Suppressor macrophage treated with lipopolysaccharide for 1 hour (primary cell): ENCODE measurements at regions not wholly inside any gene's neighbourhood (a gene's known extent, or its start where the extent isn't known, plus 50 kb on each side); places are given as distances from the start of the nearest gene placed in this dataset.
A peak's percentile ranks its signal among the peaks of the same experiment; 100 is the strongest.

Experiments
- DNase-seq, 3 donors: peaks; one replicate each; pipeline ENCODE4 v3.0.0-alpha.2; 2020 to 2022

GRCh38 chr21:43364261-43364510, 62.7 kb downstream of the SIK1 start:
- no peak for DNase-seq

DNA sequence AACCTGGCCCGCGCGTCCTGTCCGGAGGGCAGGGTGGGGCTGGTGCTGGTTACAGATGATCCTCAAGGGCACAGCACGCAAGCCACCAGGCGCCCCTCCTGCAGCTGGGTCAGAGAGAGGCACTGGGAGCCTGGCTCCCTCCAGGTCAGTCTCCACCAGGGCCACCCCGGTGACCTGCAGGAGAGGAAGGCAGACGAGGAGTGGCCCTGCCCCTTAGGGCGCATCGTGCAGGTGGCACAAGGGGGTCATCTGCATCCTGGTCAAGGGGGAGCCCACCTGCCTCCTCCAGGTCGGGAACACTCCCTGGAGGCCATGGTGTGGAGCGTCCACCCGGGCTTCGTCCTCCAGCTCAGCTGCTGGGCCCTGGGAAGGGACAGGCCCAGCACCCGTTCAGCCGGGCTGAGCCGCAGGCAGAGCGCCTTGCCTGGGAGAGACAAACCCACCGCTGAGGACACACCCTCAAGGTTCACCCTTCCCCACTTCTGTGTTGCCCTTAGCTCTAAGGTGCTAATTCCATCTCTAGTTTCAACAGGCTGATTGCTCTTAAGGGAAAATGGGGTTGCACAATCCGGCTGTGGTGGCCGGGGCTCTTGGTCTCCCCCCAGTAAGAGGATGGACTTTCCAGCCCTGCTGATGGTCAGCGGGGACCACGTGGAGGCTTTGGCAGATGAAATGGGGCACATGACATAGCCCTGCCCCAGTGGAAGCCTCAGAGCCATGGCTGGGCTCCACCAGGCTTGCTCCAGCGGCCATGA, 63.2 kb downstream of the SIK1 start:
- DNase-seq: no peak

GRCh38 chr21:43362915-43363314, 64.0 kb downstream of the SIK1 start:
- no peak for DNase-seq

DNA sequence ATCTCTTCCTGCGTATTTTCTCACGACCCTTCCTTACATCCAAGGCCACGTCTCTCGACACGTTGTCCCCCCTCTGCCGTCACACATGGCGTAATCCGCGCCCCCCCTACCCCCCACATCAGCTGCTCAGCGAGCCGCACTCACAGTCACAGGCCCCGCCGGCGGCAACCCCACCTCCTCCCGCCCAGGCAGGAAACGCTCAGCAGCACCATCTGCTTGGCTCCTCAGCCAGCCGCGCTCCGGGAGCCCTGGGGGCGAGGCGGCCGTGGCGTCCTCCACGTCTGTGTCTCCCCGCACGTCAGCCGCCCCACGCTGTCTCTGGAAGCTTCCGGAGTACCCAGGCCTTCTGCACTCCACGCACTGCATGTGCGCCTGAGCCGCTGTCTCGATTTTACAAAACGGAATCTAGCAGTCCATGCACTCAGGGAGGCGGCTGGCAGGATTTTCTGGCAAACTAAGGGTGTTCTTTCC, 64.6 kb downstream of the SIK1 start:
- peak; percentile 58 to 76 (median 66) for DNase-seq

DNA sequence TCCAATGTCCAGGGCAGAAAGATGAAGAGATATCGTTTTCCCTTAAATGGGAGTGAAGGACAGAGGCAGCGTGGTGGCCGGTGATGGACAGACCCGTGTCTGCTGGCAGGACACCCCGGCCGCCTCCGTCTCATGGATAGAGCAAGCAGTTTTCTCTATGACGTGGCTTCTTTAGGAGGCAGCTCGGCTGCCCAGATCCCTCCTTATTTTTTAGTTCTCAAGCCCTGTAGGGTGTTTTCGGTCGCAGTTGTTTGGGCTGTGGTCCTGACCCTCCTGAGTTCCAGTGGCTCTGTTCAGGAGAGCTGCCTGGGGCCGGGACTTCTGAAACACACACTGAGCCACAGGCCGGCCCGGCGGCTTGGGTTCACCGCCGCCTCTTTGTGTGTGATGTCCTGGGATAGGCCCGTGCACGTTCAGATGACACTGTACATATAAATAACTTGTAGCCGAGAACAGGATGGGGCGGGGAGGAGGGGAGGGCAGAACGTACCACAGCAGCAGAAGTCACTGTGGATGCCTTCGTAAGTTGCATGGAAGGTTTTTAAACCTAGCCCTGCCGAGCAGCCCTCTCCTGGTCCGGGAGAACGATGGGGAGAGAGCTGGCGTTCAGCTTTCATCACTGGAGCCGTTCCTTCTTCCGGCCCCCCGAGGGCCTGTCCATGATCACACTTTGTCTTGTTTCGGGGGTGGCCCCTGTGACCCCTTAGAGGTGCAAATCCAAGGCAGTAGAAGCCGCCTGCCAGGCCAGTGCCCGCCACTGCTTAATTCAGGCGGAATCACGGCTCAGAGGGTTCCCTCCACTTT, 65.2 kb downstream of the SIK1 start:
- no peak for DNase-seq

- DNase-seq: peak; percentile 21 to 48 (median 24)
These were observed 65.8 kb downstream of the SIK1 start for GRCh38 chr21:43361127-43361492.

DNA sequence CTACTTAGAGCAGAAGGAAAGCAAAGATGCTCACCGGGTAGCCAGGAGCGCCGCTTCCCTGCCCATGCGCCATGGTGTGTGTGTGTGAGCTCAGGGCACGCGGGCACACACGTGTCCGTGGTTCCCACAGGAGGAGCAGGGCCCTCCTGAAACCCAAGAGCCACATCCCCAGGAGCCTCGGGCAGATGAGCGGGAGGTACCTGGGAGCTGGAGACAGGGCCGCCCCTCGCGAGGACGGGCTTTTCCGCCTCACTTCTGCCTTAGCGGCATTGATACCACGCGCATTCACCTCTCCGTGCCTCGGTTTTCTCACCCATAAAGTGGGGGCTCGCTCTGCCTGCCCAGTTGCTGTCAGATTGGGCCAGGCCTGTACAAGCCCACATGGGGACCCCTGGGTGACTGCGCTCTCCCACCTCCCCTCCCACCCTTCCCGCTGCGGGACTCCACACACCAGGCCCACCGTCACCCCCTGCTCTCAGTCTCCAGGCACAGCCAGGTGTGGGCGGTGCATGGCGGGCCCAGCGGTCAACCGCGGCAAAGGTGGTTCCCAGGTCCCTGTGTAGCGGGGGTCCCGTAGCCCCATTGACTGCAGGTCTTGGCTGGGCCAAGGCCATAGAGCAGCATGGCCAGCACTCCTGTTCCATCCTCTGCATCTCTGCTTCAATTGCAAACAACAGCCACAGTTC, 66.3 kb downstream of the SIK1 start:
- no peak for DNase-seq

GRCh38 chr21:43358940-43359822, 67.8 kb downstream of the SIK1 start:
- DNase-seq: no peak

- DNase-seq: no peak
These were observed 69.1 kb downstream of the SIK1 start for GRCh38 chr21:43357715-43358430.

DNA sequence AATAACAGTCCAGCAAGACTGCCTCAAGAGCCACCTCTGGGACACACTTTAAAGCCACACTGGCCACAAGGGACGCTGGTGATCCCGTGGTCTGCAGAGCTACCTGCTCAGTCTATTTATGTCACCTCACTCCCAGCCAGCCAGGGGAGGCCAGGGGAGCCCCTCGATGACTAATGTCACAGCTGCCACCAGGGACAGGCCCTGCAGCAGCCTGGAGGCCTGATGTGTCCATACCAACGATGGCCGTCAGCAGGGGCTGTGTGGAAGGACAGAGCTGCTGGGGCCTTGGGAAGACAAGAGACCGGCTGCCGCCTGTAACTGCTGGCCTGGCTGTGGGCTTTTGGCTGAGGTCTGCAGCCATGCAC, 71.0 kb downstream of the SIK1 start:
- DNase-seq: no peak

- no peak for DNase-seq
These were observed 71.5 kb downstream of the SIK1 start for GRCh38 chr21:43355266-43355924.

GRCh38 chr21:43354666-43355065, 72.3 kb downstream of the SIK1 start:
- no peak for DNase-seq

DNA sequence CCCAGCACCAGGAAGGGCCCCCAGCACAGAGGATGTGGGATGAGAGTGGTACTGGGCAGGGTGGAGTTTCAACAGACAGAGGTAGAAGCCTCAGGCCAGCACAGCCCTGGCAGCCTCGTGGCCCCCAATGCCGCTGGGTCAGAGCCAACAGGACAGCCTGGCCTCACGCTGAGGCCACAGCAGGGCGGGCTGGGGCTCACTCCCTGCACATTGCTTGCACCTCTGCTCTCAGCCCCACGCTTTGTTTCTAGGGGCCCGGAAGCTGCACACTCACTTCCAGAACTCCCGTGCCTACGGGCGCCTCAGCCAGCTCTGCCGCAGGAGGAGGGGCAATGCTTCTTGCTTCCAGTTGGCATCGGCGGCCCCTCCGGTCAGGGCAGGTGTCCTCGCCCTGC, 72.9 kb downstream of the SIK1 start:
- no peak for DNase-seq

GRCh38 chr21:43353282-43354025, 73.5 kb downstream of the SIK1 start:
- DNase-seq: no peak

DNA sequence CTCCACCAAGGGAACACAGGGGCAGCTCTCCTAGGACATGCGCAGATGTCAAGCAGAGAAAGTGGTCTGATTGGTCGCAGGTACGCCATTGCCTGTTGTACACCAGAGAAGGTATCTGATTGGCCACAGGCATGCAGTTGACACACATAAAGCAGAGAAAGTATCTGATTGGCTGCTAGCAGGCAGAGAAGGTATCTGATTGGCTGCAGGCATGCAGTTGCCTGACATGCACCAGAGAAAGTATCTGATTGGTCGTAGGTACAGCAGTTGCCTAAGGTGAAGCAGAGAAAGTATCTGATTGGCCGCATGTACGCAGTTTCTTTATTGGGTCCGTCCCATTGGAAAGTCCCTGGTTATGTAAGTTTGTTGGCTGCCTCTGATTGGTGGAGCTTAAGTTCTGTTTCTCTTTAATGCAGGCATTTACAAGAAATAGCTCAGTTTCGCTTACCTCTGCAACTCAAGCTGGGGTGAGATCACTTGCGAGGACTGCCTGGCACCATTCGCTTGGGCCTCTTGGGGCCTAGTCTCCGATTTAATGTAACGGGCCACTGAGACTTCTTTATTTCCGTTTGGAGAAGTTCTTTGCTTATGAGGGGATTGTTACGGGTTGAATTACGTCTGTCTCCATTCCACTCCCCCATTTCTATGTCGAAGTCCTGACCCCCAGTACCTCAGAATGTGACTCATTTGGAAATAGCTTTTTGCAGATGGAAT, 74.2 kb downstream of the SIK1 start:
- peak; percentile 69 to 85 (median 71) for DNase-seq

- no peak for DNase-seq
These were observed 74.8 kb downstream of the SIK1 start for GRCh38 chr21:43352154-43352537.

GRCh38 chr21:43351501-43352153, 75.3 kb downstream of the SIK1 start:
- DNase-seq: peak; percentile 32 to 67 (median 56)

DNA sequence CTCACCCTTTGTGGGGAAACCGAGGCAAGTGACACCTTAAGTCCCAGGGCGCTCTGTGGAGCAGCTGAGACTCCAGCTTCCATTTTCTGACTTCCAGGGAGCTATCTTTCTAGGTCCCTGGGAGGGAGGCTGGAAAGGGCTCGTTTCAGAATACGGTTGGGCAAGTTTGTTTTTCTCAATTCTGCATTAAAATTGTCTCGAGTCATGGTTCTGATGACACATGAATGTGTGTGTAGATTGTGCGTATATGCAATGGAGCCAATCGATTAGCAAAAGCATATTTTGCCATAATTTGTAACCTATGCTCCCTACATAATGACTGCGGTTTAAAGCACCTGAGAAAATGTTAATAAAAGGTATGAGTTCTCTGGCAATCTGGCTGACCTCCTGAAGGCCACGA, 77.3 kb downstream of the SIK1 start:
- no peak for DNase-seq

DNA sequence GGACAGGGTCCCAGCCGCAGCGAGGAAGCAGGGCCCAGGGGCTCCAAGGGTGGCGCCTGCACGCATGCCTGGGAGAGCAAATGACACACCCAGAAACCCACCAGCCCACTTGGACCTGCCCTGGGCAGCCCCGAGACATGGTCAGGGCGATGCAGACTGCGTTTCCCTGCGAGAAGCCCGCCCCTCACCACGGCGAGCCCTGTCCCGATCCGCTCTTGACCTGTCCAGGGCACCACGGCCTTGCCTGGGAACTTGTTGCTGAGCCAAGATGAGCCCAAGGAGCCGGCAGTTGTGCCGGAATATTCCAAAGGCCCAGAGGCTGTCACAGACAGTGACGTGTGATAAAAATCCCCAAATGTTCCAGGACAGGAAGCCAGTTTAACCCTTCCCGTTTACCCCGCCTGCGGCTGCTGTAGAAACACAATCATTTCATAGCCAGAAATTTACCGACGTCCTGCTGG, 78.1 kb downstream of the SIK1 start:
- peak in 1 of 3 donors; percentile 24 for DNase-seq
